ENCODE measurements at regions not wholly inside any gene's neighbourhood (a gene's known extent, or its start where the extent isn't known, plus 50 kb on each side); places are given as distances from the start of the nearest gene placed in this dataset.
"Not testable (repeated sequence)": the region's sequence is repeated elsewhere in the genome, so short reads cannot be mapped to it uniquely, and the experiment has no call there.

DNA sequence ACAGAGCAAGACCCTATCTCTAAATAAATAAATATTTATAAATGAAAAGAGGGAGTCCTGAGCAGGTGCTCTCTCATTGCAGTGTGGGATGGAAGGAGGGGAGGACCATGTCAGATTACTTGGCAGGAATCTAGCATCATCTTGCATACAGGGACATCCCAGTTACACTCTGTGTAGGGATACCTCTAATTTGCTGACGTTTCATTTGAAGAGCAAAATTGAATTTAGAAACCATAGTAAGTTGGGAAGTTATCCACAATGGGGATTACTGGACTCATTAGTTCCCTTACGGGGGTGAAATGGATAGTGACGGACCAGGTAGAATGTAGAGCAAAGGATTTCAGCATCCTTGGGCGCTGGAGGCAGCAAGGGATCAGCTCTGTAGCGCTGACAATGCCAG lies 52.1 kb downstream of the ARHGEF18 start:
- POLR2A ChIA-PET, result interaction anchor here (0.9 kb wide), 1 partner anchor 87 kb away, joined by 3 read pairs; no protein-coding TSS in a partner anchor
- H3K27ac Mint-ChIP-seq (ENCODE audit: low read depth, unreplicated experiment), result no peak overlapping the region
- TF ChIP-seq, protein P1, sequence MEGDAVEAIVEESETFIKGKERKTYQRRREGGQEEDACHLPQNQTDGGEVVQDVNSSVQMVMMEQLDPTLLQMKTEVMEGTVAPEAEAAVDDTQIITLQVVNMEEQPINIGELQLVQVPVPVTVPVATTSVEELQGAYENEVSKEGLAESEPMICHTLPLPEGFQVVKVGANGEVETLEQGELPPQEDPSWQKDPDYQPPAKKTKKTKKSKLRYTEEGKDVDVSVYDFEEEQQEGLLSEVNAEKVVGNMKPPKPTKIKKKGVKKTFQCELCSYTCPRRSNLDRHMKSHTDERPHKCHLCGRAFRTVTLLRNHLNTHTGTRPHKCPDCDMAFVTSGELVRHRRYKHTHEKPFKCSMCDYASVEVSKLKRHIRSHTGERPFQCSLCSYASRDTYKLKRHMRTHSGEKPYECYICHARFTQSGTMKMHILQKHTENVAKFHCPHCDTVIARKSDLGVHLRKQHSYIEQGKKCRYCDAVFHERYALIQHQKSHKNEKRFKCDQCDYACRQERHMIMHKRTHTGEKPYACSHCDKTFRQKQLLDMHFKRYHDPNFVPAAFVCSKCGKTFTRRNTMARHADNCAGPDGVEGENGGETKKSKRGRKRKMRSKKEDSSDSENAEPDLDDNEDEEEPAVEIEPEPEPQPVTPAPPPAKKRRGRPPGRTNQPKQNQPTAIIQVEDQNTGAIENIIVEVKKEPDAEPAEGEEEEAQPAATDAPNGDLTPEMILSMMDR (IDR thresholded peaks at IDR 0.05; ENCODE audit: unreplicated experiment), result no peak
- BruUV-seq (replicated peaks), result no TSS peak
- peaks cover 24% of the 10 kb centered on the region for H3K36me3 Mint-ChIP-seq (ENCODE audit: insufficient read depth, unreplicated experiment)
- intact Hi-C loops (cut with micrococcal nuclease), result no loop called here
- peaks cover 11% of the 10 kb centered on the region for H3K4me1 Mint-ChIP-seq (ENCODE audit: insufficient read depth, unreplicated experiment)
- no peaks in the 10 kb centered on the region for H3K27me3 Mint-ChIP-seq (ENCODE audit: insufficient read depth, unreplicated experiment)
- DNase-seq (ENCODE audit: unreplicated experiment), result no peak
- H3K9me3 Mint-ChIP-seq (ENCODE audit: unreplicated experiment), result no peaks in the 10 kb centered on the region
- H3K4me3 Mint-ChIP-seq (ENCODE audit: unreplicated experiment), result no peak overlapping the region
- CTCF ChIA-PET, result interaction anchor here (0.6 kb wide), 1 partner anchor 500 kb away, joined by 5 read pairs; no protein-coding TSS in a partner anchor

GRCh38 chr19:7401694-7402093 lies 53.0 kb downstream of the ARHGEF18 start:
- intact Hi-C loops (cut with micrococcal nuclease), result no loop called here
- Mint-ChIP-seq H3K4me1 (ENCODE audit: insufficient read depth, unreplicated experiment) (peaks cover 7% of the 10 kb centered on the region), H3K36me3 (ENCODE audit: insufficient read depth, unreplicated experiment) (peaks cover 27% of the 10 kb centered on the region), H3K9me3 (ENCODE audit: unreplicated experiment) (no peaks in the 10 kb centered on the region), H3K27me3 (ENCODE audit: insufficient read depth, unreplicated experiment) (no peaks in the 10 kb centered on the region), H3K4me3 (ENCODE audit: unreplicated experiment) (no peak overlapping the region), H3K27ac (ENCODE audit: low read depth, unreplicated experiment) (no peak overlapping the region)
- no peak for DNase-seq (ENCODE audit: unreplicated experiment)
- TF ChIP-seq, protein P1 (IDR thresholded peaks at IDR 0.05; ENCODE audit: unreplicated experiment), result no peak
- BruUV-seq (replicated peaks), result no TSS peak
- ChIA-PET CTCF (no interaction called here), POLR2A (interaction anchor here (0.9 kb wide), 1 partner anchor 86 kb away, joined by 3 read pairs; no protein-coding TSS in a partner anchor)

- BruUV-seq (replicated peaks); intact Hi-C loops (cut with micrococcal nuclease); H3K4me1 Mint-ChIP-seq (ENCODE audit: insufficient read depth, unreplicated experiment); H3K27me3 Mint-ChIP-seq (ENCODE audit: insufficient read depth, unreplicated experiment); H3K27ac Mint-ChIP-seq (ENCODE audit: low read depth, unreplicated experiment); H3K9me3 Mint-ChIP-seq (ENCODE audit: unreplicated experiment); CTCF ChIA-PET; DNase-seq (ENCODE audit: unreplicated experiment); H3K4me3 Mint-ChIP-seq (ENCODE audit: unreplicated experiment): not testable (repeated sequence)
- H3K36me3 Mint-ChIP-seq (ENCODE audit: insufficient read depth, unreplicated experiment), result peaks cover 30% of the 10 kb centered on the region
- POLR2A ChIA-PET, result interaction anchor here (2.2 kb wide), 1 partner anchor 10 kb away, joined by 7 read pairs; no protein-coding TSS in a partner anchor
Measured at GRCh38 chr19:7405482-7405881, 56.7 kb downstream of the ARHGEF18 start.

DNA sequence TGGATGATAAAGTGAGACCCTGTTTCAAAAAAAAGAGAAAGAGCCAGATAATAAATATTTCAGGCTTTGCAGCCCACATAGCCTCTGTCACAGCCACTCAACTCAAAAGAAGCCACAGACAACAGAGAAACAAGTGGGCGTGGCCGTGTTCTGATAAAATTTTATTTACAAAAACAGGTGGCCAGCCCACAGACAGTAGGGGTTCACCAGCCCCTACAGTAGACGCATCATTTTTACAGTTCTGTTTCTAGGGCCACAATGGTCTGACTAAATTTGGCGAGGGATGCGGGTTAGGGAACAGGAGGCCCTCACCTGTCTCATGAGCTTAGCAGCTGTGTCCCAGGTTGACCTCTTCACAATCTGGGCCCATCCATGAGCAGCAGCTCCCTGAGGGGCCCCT lies 59.5 kb downstream of the ARHGEF18 start:
- Mint-ChIP-seq H3K36me3 (ENCODE audit: insufficient read depth, unreplicated experiment) (peaks cover 25% of the 10 kb centered on the region), H3K4me1 (ENCODE audit: insufficient read depth, unreplicated experiment) (no peaks in the 10 kb centered on the region), H3K27me3 (ENCODE audit: insufficient read depth, unreplicated experiment) (no peaks in the 10 kb centered on the region), H3K4me3 (ENCODE audit: unreplicated experiment) (no peak overlapping the region), H3K9me3 (ENCODE audit: unreplicated experiment) (no peaks in the 10 kb centered on the region), H3K27ac (ENCODE audit: low read depth, unreplicated experiment) (no peak overlapping the region)
- POLR2A ChIA-PET, result no interaction called here
- CTCF ChIA-PET, result interaction anchor here (0.7 kb wide), 1 partner anchor 87 kb away, joined by 3 read pairs; no protein-coding TSS in a partner anchor
- no TSS peak for BruUV-seq (replicated peaks)
- TF ChIP-seq, protein P1 (IDR thresholded peaks at IDR 0.05; ENCODE audit: unreplicated experiment), result no peak
- DNase-seq (ENCODE audit: unreplicated experiment), result no peak
- intact Hi-C loops (cut with micrococcal nuclease), result no loop called here

DNA sequence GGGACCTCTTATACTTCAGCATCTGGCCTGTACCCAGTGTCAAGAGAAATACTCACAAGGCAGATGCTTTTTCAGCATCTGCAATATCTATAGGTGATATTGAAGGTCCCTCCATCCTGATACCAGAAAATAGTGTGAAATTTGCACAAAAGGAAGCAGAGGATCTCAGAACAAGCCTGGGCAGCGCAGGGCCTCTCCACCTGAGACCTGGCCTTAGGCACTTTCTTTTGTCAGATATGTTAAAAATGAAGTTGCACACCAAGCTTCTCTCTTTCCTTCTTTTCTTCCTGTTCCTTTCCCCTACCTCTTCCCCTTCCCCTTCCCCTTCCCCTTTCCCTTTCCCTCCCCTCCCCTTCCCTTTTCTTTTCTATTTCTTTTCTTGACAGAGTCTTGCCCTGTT lies 62.2 kb downstream of the ARHGEF18 start:
- Mint-ChIP-seq H3K9me3 (ENCODE audit: unreplicated experiment) (no peaks in the 10 kb centered on the region), H3K27me3 (ENCODE audit: insufficient read depth, unreplicated experiment) (no peaks in the 10 kb centered on the region), H3K4me3 (ENCODE audit: unreplicated experiment) (no peak overlapping the region), H3K4me1 (ENCODE audit: insufficient read depth, unreplicated experiment) (no peaks in the 10 kb centered on the region), H3K36me3 (ENCODE audit: insufficient read depth, unreplicated experiment) (peaks cover 13% of the 10 kb centered on the region), H3K27ac (ENCODE audit: low read depth, unreplicated experiment) (no peak overlapping the region)
- no TSS peak for BruUV-seq (replicated peaks)
- CTCF ChIA-PET, result interaction anchor here (0.8 kb wide), 1 partner anchor 57 kb away, joined by 3 read pairs; no protein-coding TSS in a partner anchor
- POLR2A ChIA-PET, result interaction anchor here (1.0 kb wide), 1 partner anchor 15 kb away, joined by 3 read pairs; no protein-coding TSS in a partner anchor
- intact Hi-C loops (cut with micrococcal nuclease), result no loop called here
- TF ChIP-seq, protein P1 (IDR thresholded peaks at IDR 0.05; ENCODE audit: unreplicated experiment), result no peak
- DNase-seq (ENCODE audit: unreplicated experiment), result no peak
